ENCODE measurements at regions not wholly inside any gene's neighbourhood (a gene's known extent, or its start where the extent isn't known, plus 50 kb on each side); places are given as distances from the start of the nearest gene placed in this dataset.

DNA sequence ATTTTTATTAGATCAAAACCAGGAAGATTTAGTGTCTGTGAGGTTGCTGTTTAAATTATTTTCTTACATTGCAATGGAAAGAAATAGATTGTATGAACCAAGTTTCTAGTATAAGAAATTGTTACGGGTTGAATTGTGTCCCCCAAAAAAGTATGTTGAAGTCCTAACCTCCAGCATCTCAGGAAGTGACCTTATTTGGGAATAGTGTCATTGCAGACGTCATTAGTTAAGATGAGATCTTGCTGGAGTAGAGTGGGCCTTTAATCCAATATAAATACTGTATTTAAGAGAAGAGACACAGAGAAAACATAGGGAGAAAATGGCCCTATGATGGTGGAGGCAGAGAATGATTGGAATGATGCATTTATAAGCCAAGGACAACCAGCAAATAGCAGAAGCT is 188.7 kb upstream of the SAMSN1 start:
- no peak overlapping the region for H3K4me2 ChIP-seq (ENCODE audit: low read length)

DNA sequence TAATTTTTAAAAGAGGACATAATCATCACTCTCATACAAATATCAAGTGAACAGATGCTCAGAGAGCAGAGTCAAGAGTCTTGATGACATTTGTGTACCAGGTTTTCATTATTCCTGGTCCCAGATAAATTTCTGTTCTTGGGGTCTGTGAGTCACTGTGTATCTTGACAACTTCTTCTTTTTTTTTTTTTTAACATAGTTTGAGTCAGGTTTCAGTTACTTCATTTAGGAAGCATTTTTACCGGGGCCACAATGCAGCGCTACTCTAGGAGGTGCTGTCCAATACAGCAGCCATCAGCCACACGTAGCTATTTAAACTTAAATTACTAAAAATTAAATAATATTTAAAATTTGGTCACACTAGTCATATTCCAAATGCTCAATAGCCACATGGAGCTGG is 188.1 kb upstream of the SAMSN1 start:
- no peak for TF ChIP-seq EZH2phosphoT487 (IDR thresholded peaks at IDR 0.05; ENCODE audit: borderline replicate concordance, low read length)
- TF ChIP-seq, protein P1, sequence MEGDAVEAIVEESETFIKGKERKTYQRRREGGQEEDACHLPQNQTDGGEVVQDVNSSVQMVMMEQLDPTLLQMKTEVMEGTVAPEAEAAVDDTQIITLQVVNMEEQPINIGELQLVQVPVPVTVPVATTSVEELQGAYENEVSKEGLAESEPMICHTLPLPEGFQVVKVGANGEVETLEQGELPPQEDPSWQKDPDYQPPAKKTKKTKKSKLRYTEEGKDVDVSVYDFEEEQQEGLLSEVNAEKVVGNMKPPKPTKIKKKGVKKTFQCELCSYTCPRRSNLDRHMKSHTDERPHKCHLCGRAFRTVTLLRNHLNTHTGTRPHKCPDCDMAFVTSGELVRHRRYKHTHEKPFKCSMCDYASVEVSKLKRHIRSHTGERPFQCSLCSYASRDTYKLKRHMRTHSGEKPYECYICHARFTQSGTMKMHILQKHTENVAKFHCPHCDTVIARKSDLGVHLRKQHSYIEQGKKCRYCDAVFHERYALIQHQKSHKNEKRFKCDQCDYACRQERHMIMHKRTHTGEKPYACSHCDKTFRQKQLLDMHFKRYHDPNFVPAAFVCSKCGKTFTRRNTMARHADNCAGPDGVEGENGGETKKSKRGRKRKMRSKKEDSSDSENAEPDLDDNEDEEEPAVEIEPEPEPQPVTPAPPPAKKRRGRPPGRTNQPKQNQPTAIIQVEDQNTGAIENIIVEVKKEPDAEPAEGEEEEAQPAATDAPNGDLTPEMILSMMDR (IDR thresholded peaks at IDR 0.05; ENCODE audit: low read depth, low read length, poor library complexity, severe bottlenecking), result no peak
- no peaks in the 10 kb centered on the region for H3F3A ChIP-seq (ENCODE audit: control insufficient read depth, insufficient read depth)
- H3K9me2 ChIP-seq (replicated peaks; ENCODE audit: control insufficient read depth, low read length), result no peaks in the 10 kb centered on the region
- H3K36me3 ChIP-seq (ENCODE audit: control insufficient read depth, low read length), result no peaks in the 10 kb centered on the region
- H3K9me3 ChIP-seq (ENCODE audit: control insufficient read depth, insufficient read depth, low read length), result no peaks in the 10 kb centered on the region
- H3K79me2 ChIP-seq (ENCODE audit: control insufficient read depth, low read length), result no peaks in the 10 kb centered on the region
- H4K20me1 ChIP-seq (ENCODE audit: control insufficient read depth, insufficient read depth, low read depth, low read length), result no peaks in the 10 kb centered on the region
- no peak overlapping the region for H3K4me3 ChIP-seq (ENCODE audit: low read length)
- no peak overlapping the region for H3K27ac ChIP-seq (ENCODE audit: low read depth, low read length)
- no peak overlapping the region for H3K4me2 ChIP-seq (ENCODE audit: low read length)
- H3K4me1 ChIP-seq (ENCODE audit: control insufficient read depth, low read length), result no peaks in the 10 kb centered on the region
- H3K27me3 ChIP-seq (ENCODE audit: control insufficient read depth, low read length), result no peaks in the 10 kb centered on the region

More for the DNA sequence above, 188.7 kb upstream of the SAMSN1 start:
- TF ChIP-seq, protein P1 (IDR thresholded peaks at IDR 0.05; ENCODE audit: low read depth, low read length, poor library complexity, severe bottlenecking), result no peak
- no peak for TF ChIP-seq EZH2phosphoT487 (IDR thresholded peaks at IDR 0.05; ENCODE audit: borderline replicate concordance, low read length)
- no peaks in the 10 kb centered on the region for H3K9me3 ChIP-seq (ENCODE audit: control insufficient read depth, insufficient read depth, low read length)
- H3K4me3 ChIP-seq (ENCODE audit: low read length), result no peak overlapping the region
- no peaks in the 10 kb centered on the region for H3K27me3 ChIP-seq (ENCODE audit: control insufficient read depth, low read length)
- no peak overlapping the region for H3K27ac ChIP-seq (ENCODE audit: low read depth, low read length)
- H3K9me2 ChIP-seq (replicated peaks; ENCODE audit: control insufficient read depth, low read length), result no peaks in the 10 kb centered on the region
- H3K36me3 ChIP-seq (ENCODE audit: control insufficient read depth, low read length), result no peaks in the 10 kb centered on the region
- no peaks in the 10 kb centered on the region for H3K79me2 ChIP-seq (ENCODE audit: control insufficient read depth, low read length)
- no peaks in the 10 kb centered on the region for H3F3A ChIP-seq (ENCODE audit: control insufficient read depth, insufficient read depth)
- H3K4me1 ChIP-seq (ENCODE audit: control insufficient read depth, low read length), result no peaks in the 10 kb centered on the region
- no peaks in the 10 kb centered on the region for H4K20me1 ChIP-seq (ENCODE audit: control insufficient read depth, insufficient read depth, low read depth, low read length)

DNA sequence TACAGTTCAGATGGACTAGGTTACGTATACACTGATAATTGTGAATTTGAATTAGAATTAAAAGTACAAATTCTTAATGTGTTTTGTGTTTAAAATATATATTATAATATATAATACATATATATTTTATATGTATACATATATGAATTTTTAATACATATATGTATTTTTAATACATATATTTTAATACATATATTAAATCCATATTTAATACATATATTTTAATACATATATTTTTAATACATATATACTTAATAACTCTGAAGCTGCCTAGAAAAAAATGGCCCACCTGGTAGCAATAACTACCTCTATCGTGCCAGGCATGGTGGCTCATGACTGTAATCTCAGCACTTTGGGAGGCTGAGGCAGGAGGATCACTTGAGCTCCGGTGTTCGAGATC is 179.1 kb upstream of the SAMSN1 start:
- H3F3A ChIP-seq (ENCODE audit: control insufficient read depth, insufficient read depth), result no peaks in the 10 kb centered on the region
- no peaks in the 10 kb centered on the region for H3K27me3 ChIP-seq (ENCODE audit: control insufficient read depth, low read length)
- H3K9me2 ChIP-seq (replicated peaks; ENCODE audit: control insufficient read depth, low read length), result no peaks in the 10 kb centered on the region
- no peak overlapping the region for H3K27ac ChIP-seq (ENCODE audit: low read depth, low read length)
- H4K20me1 ChIP-seq (ENCODE audit: control insufficient read depth, insufficient read depth, low read depth, low read length), result no peaks in the 10 kb centered on the region
- TF ChIP-seq EZH2phosphoT487 (IDR thresholded peaks at IDR 0.05; ENCODE audit: borderline replicate concordance, low read length), result no peak
- TF ChIP-seq, protein P1 (IDR thresholded peaks at IDR 0.05; ENCODE audit: low read depth, low read length, poor library complexity, severe bottlenecking), result no peak
- no peak overlapping the region for H3K4me3 ChIP-seq (ENCODE audit: low read length)
- no peak overlapping the region for H3K4me2 ChIP-seq (ENCODE audit: low read length)
- no peaks in the 10 kb centered on the region for H3K4me1 ChIP-seq (ENCODE audit: control insufficient read depth, low read length)
- no peaks in the 10 kb centered on the region for H3K79me2 ChIP-seq (ENCODE audit: control insufficient read depth, low read length)
- H3K36me3 ChIP-seq (ENCODE audit: control insufficient read depth, low read length), result no peaks in the 10 kb centered on the region
- no peaks in the 10 kb centered on the region for H3K9me3 ChIP-seq (ENCODE audit: control insufficient read depth, insufficient read depth, low read length)
